IMR-90 (cell line): ENCODE measurements at regions not wholly inside any gene's neighbourhood (a gene's known extent, or its start where the extent isn't known, plus 50 kb on each side); places are given as distances from the start of the nearest gene placed in this dataset.

ENCODE experiments used
- ATAC-seq: fragments of 200-7000 bp; cut with Tn5 transposase; 2 replicates; pipeline ENCODE4 v1.9.1; 2020; ENCODE audit warnings: low read depth, mild to moderate bottlenecking, moderate library complexity
- BruUV-seq: library from RNA; stranded (reverse); fragments of 400-500 nt; replicated peaks from 2 replicates; lab custom pipeline; 2021; lab: Mats Ljungman, UMichigan
- CTCF ChIA-PET: fragments of 300-600 bp; formaldehyde crosslinking; extraction: SDS; loops from one replicate; lab custom pipeline; 2021; ENCODE audit warnings: antibody characterized with exemption; lab: Yijun Ruan, JAX
- POLR2A ChIA-PET: fragments of 300-600 bp; sonication (Branson Sonifier 250); formaldehyde crosslinking; loops from one replicate; lab custom pipeline; 2022; ENCODE audit warnings: antibody characterized with exemption; ENCODE audit not compliant: unreplicated experiment; lab: Charles Lee
- DNase-seq: peaks from one replicate; pipeline ENCODE4 v3.0.0; 2013
- H2AFZ ChIP-seq: replicated peaks from 2 replicates; pipeline ENCODE3; 2013; ENCODE audit warnings: low read length, mild to moderate bottlenecking; ENCODE audit not compliant: poor library complexity
- H2AK5ac ChIP-seq: 2 replicates; pipeline ENCODE4 v1.6.1; 2013; ENCODE audit warnings: low read depth, low read length, inconsistent platforms
- H2AK9ac ChIP-seq: replicated peaks from 2 replicates; pipeline ENCODE3; 2013; ENCODE audit warnings: mild to moderate bottlenecking, low read depth, low read length, moderate library complexity; ENCODE audit not compliant: poor library complexity
- H2BK120ac ChIP-seq: 2 replicates; pipeline ENCODE4 v1.6.1; 2013; ENCODE audit warnings: low read depth, low read length, inconsistent platforms
- H2BK15ac ChIP-seq: 3 replicates; pipeline ENCODE4 v1.6.1; 2013; ENCODE audit warnings: low read depth, low read length, inconsistent platforms
- H2BK20ac ChIP-seq: 2 replicates; pipeline ENCODE4 v1.6.1; 2013; ENCODE audit warnings: low read depth, mild to moderate bottlenecking, inconsistent platforms, low read length, moderate library complexity
- H2BK5ac ChIP-seq: 2 replicates; pipeline ENCODE4 v1.6.1; 2013; ENCODE audit warnings: mild to moderate bottlenecking, low read depth, low read length, inconsistent platforms; ENCODE audit not compliant: poor library complexity, severe bottlenecking
- H3K14ac ChIP-seq: replicated peaks from 2 replicates; pipeline ENCODE4 v1.6.1; 2013; ENCODE audit warnings: low read depth, low read length, inconsistent platforms
- H3K18ac ChIP-seq: 2 replicates; pipeline ENCODE4 v1.6.1; 2013; ENCODE audit warnings: low read depth, low read length, control low read depth
- H3K23ac ChIP-seq: 2 replicates; pipeline ENCODE4 v1.6.1; 2013; ENCODE audit warnings: low read depth, low read length, inconsistent platforms
- H3K27ac ChIP-seq: 2 replicates; pipeline ENCODE4 v1.5.1; 2013; ENCODE audit warnings: mild to moderate bottlenecking, control low read depth, low read length; ENCODE audit not compliant: insufficient read depth
- H3K27me3 ChIP-seq: 2 replicates; pipeline ENCODE4 v1.6.1; 2013; ENCODE audit warnings: low read length; ENCODE audit not compliant: control insufficient read depth, insufficient read depth
- H3K36me3 ChIP-seq: 2 replicates; pipeline ENCODE4 v1.6.1; 2013; ENCODE audit warnings: low read length, mixed read lengths; ENCODE audit not compliant: control insufficient read depth, insufficient read depth
- H3K4ac ChIP-seq: 2 replicates; pipeline ENCODE4 v1.6.1; 2013; ENCODE audit warnings: low read depth, low read length, inconsistent platforms
- H3K4me1 ChIP-seq: 2 replicates; pipeline ENCODE4 v1.6.1; 2013; ENCODE audit warnings: low read length, mixed read lengths; ENCODE audit not compliant: control insufficient read depth, insufficient read depth
- H3K4me2 ChIP-seq: 2 replicates; pipeline ENCODE4 v1.6.1; 2013; ENCODE audit warnings: low read depth, mild to moderate bottlenecking, control low read depth, low read length, moderate library complexity
- H3K4me3 ChIP-seq: 2 replicates; pipeline ENCODE4 v1.5.1; 2013; ENCODE audit warnings: low read depth, mild to moderate bottlenecking, control low read depth, low read length, moderate library complexity; ENCODE audit not compliant: insufficient read depth
- H3K56ac ChIP-seq: 2 replicates; pipeline ENCODE4 v1.6.1; 2013; ENCODE audit warnings: low read length, inconsistent platforms; ENCODE audit not compliant: insufficient read depth; ENCODE audit errors: extremely low read depth
- H3K79me1 ChIP-seq, 2 experiments: 2 replicates each; pipeline ENCODE4 v1.6.1; 2013; ENCODE audit warnings: low read length in 2 of 2, inconsistent platforms in 1 of 2, low read depth in 1 of 2
- H3K9ac ChIP-seq: 2 replicates; pipeline ENCODE4 v1.6.1; 2013; ENCODE audit warnings: low read depth, low read length, control low read depth
- H3K9me1 ChIP-seq: 2 replicates; pipeline ENCODE4 v1.6.1; 2013; ENCODE audit warnings: low read length, inconsistent platforms; ENCODE audit not compliant: insufficient read depth
- H3K9me3 ChIP-seq: 2 replicates; pipeline ENCODE4 v1.6.1; 2013; ENCODE audit warnings: low read length; ENCODE audit not compliant: control insufficient read depth, insufficient read depth
- H4K20me1 ChIP-seq: 2 replicates; pipeline ENCODE4 v1.6.1; 2013; ENCODE audit warnings: low read length, inconsistent platforms; ENCODE audit not compliant: insufficient read depth
- H4K5ac ChIP-seq: 2 replicates; pipeline ENCODE4 v1.6.1; 2013; ENCODE audit warnings: mild to moderate bottlenecking, low read depth, low read length, control low read depth
- H4K8ac ChIP-seq, 2 experiments: 2 replicates each; pipeline ENCODE4 v1.6.1; 2013; ENCODE audit warnings: low read depth in 2 of 2, low read length in 2 of 2, control low read depth in 1 of 2, inconsistent platforms in 1 of 2
- H4K91ac ChIP-seq: 2 replicates; pipeline ENCODE4 v1.6.1; 2013; ENCODE audit warnings: low read depth, low read length, inconsistent platforms; ENCODE audit not compliant: insufficient read depth
- BHLHE40 ChIP-seq: fragments of 150-350 bp; IDR thresholded peaks from 2 replicates; pipeline ENCODE4 v1.6.1; 2016; ENCODE audit warnings: mild to moderate bottlenecking, low read depth, low read length
- CEBPB ChIP-seq: IDR thresholded peaks from 2 replicates; pipeline ENCODE4 v1.6.1; 2012; ENCODE audit warnings: low read depth, low read length, improper control_type of control experiment
- CTCF ChIP-seq: conservative IDR thresholded peaks from 2 replicates; pipeline ENCODE4 v1.5.1; 2012; ENCODE audit warnings: mild to moderate bottlenecking, low read depth, low read length, improper control_type of control experiment
- ELK1 ChIP-seq: fragments of 150-350 bp; IDR thresholded peaks from 2 replicates; pipeline ENCODE4 v1.6.1; 2016; ENCODE audit warnings: low read depth, mild to moderate bottlenecking, low read length, moderate library complexity, borderline replicate concordance
- FOS ChIP-seq: fragments of 150-350 bp; IDR thresholded peaks from 2 replicates; pipeline ENCODE4 v1.6.1; 2016; ENCODE audit warnings: low read depth, low read length
- MAFK ChIP-seq: IDR thresholded peaks from 2 replicates; pipeline ENCODE4 v1.6.1; 2012; ENCODE audit warnings: low read depth, low read length, improper control_type of control experiment
- MAZ ChIP-seq: IDR thresholded peaks from 2 replicates; pipeline ENCODE4 v1.6.1; 2012; ENCODE audit warnings: low read depth, mild to moderate bottlenecking, low read length, improper control_type of control experiment, moderate library complexity, borderline replicate concordance
- NFE2L2 ChIP-seq: fragments of 150-350 bp; IDR thresholded peaks from 2 replicates; pipeline ENCODE4 v1.6.1; 2016; ENCODE audit warnings: low read depth, mild to moderate bottlenecking, low read length
- POLR2A ChIP-seq: IDR thresholded peaks from 2 replicates; pipeline ENCODE4 v1.6.1; 2012; ENCODE audit warnings: mild to moderate bottlenecking, low read depth, low read length
- RAD21 ChIP-seq: IDR thresholded peaks from 2 replicates; pipeline ENCODE4 v1.6.1; 2012; ENCODE audit warnings: low read length, improper control_type of control experiment
- RCOR1 ChIP-seq: IDR thresholded peaks from 2 replicates; pipeline ENCODE4 v1.6.1; 2012; ENCODE audit warnings: mild to moderate bottlenecking, low read length, improper control_type of control experiment; ENCODE audit not compliant: insufficient replicate concordance
- RFX5 ChIP-seq: IDR thresholded peaks from 2 replicates; pipeline ENCODE4 v1.8.0; 2012; ENCODE audit warnings: low read depth, mild to moderate bottlenecking, low read length, moderate library complexity
- SMC3 ChIP-seq: fragments of 150-350 bp; IDR thresholded peaks from 2 replicates; pipeline ENCODE4 v1.6.1; 2016; ENCODE audit warnings: low read depth, mild to moderate bottlenecking, antibody characterized with exemption, low read length, moderate library complexity
- USF2 ChIP-seq: fragments of 150-350 bp; IDR thresholded peaks from 2 replicates; pipeline ENCODE4 v1.6.1; 2017; ENCODE audit warnings: mild to moderate bottlenecking, antibody characterized with exemption, low read length, low read depth
- WGBS, 2 experiments: methylation state at CpG; one replicate each; pipeline versions ENCODE4 v1.1.5 to v1.1.7; 2013; ENCODE audit warnings: missing lambda C conversion rate in 2 of 2; ENCODE audit not compliant: insufficient read length in 1 of 2; ENCODE audit errors: extremely low coverage in 2 of 2; 5-methylcytosine and 5-hydroxymethylcytosine counted together
- dilution Hi-C: fragments of 300-500 bp; cut with HindIII; formaldehyde crosslinking; loops from one replicate; pipeline ENCODE4 v1.14.3; 2018; ENCODE audit warnings: low sequenced_read_pairs; ENCODE audit not compliant: unreplicated experiment
- in situ Hi-C: fragments of 300-500 bp; cut with MboI; formaldehyde crosslinking; loops from 3 replicates; pipeline ENCODE4 v1.14.3; 2019; ENCODE audit warnings: low sequenced_read_pairs, inconsistent platforms, mixed read lengths
- intact Hi-C: fragments of 100-400 bp; cut with micrococcal nuclease; formaldehyde crosslinking; loops from 2 replicates; pipeline ENCODE4 v1.10.0; 2022

GRCh38 chr3:177426878-177427495 is 229.7 kb upstream of the TBL1XR1 start:
- whole genome bisulfite sequencing, 2 experiments = 29% methylated on average over 1 of the region's 7 CpGs; no CpG with 5 or more reads in 1 of the 2 experiments
- in situ Hi-C loops = no loop called here

More at GRCh38 chr3:177426878-177427495, 229.7 kb upstream of the TBL1XR1 start:
- no peaks in the 10 kb centered on the region for H3K9me1 ChIP-seq
- no peak overlapping the region for H2AK9ac ChIP-seq
- no peak overlapping the region for H3K4me3 ChIP-seq
- no peak overlapping the region for H2BK15ac ChIP-seq
- H4K8ac ChIP-seq = no peak overlapping the region
- H4K20me1 ChIP-seq = no peaks in the 10 kb centered on the region
- H2BK120ac ChIP-seq = no peak overlapping the region
- ChIA-PET POLR2A (no interaction called here), CTCF (no interaction called here)
- TF ChIP-seq ELK1 (no peak), USF2 (no peak), CTCF (no peak), RAD21 (no peak), MAFK (no peak), RCOR1 (no peak), FOS (no peak), CEBPB (no peak), RFX5 (no peak), MAZ (no peak), BHLHE40 (no peak), SMC3 (no peak), NFE2L2 (no peak), POLR2A (no peak)
- H3K23ac ChIP-seq = no peak overlapping the region
- no TSS peak for BruUV-seq
- DNase-seq = no peak
- ATAC-seq = no peak
- no peak overlapping the region for H3K9ac ChIP-seq
- H3K79me1 ChIP-seq = no peaks in the 10 kb centered on the region
- H2AK5ac ChIP-seq = no peak overlapping the region
- H2BK5ac ChIP-seq = no peak overlapping the region
- no peak overlapping the region for H3K18ac ChIP-seq
- H3K4ac ChIP-seq = no peak overlapping the region
- H4K91ac ChIP-seq = no peak overlapping the region
- no peak overlapping the region for H2AFZ ChIP-seq
- no peak overlapping the region for H3K56ac ChIP-seq
- dilution Hi-C loops = no loop called here
- H2BK20ac ChIP-seq = peak overlapping the region; percentile 2; the same call in 1 of the 2 replicates
- no peak overlapping the region for H4K5ac ChIP-seq
- intact Hi-C loops = no loop called here
- H3K27ac ChIP-seq = no peak overlapping the region
- no peak overlapping the region for H3K14ac ChIP-seq
- H3K9me3 ChIP-seq = no peaks in the 10 kb centered on the region; the same call in 1 of the 2 replicates
- no peaks in the 10 kb centered on the region for H3K4me1 ChIP-seq
- H3K4me2 ChIP-seq = no peak overlapping the region
- no peaks in the 10 kb centered on the region; the same call in 1 of the 2 replicates for H3K27me3 ChIP-seq
- no peaks in the 10 kb centered on the region for H3K36me3 ChIP-seq
